Panc1 (cell line): ENCODE measurements at regions not wholly inside any gene's neighbourhood (a gene's known extent, or its start where the extent isn't known, plus 50 kb on each side); places are given as distances from the start of the nearest gene placed in this dataset.

Experiments
- ATAC-seq: fragments of 200-7000 bp; cut with Tn5 transposase; 2 replicates; pipeline ENCODE4 v1.9.1; 2020; ENCODE audit warnings: mild to moderate bottlenecking, moderate library complexity
- BruUV-seq: library from RNA; stranded (reverse); fragments of 400-500 nt; replicated peaks from 2 replicates; lab custom pipeline; 2021; lab: Mats Ljungman, UMichigan
- CTCF ChIA-PET: fragments of 300-600 bp; sonication (Branson Sonifier 250); formaldehyde crosslinking; loops from one replicate; lab custom pipeline; 2022; ENCODE audit warnings: antibody characterized with exemption; lab: Charles Lee
- POLR2A ChIA-PET: fragments of 300-600 bp; sonication (Branson Sonifier 250); formaldehyde crosslinking; loops from one replicate; lab custom pipeline; 2022; ENCODE audit warnings: antibody characterized with exemption; lab: Charles Lee
- DNase-seq: peaks from one replicate; pipeline ENCODE4 v3.0.0-alpha.2; 2010; ENCODE audit warnings: low read depth, low spot score
- H3K27ac ChIP-seq: 2 replicates; pipeline ENCODE4 v1.5.1; 2011; ENCODE audit warnings: mild to moderate bottlenecking, low read length, inconsistent platforms
- H3K27me3 ChIP-seq: fragments of 200-500 bp; sonication (Bioruptor generic); 2 replicates; pipeline ENCODE4 v1.6.0; 2014; ENCODE audit warnings: low read length, inconsistent platforms; ENCODE audit not compliant: control insufficient read depth, insufficient read depth
- H3K36me3 ChIP-seq: fragments of 200-500 bp; sonication (Bioruptor generic); 2 replicates; pipeline ENCODE4 v1.5.1; 2014; ENCODE audit warnings: inconsistent platforms, mild to moderate bottlenecking, low read length, moderate library complexity; ENCODE audit not compliant: control insufficient read depth, insufficient read depth
- H3K4me1 ChIP-seq: 2 replicates; pipeline ENCODE4 v1.5.1; 2011; ENCODE audit warnings: inconsistent platforms, mild to moderate bottlenecking, low read length, moderate library complexity; ENCODE audit not compliant: control insufficient read depth, insufficient read depth
- H3K4me3 ChIP-seq, 2 experiments: 2 replicates each; pipeline ENCODE4 v1.5.1; 2011 to 2012; ENCODE audit warnings: low read depth in 2 of 2, low read length in 2 of 2, mild to moderate bottlenecking in 2 of 2, inconsistent platforms in 1 of 2, moderate library complexity in 1 of 2
- H3K9me3 ChIP-seq: fragments of 200-500 bp; sonication (Bioruptor generic); 2 replicates; pipeline ENCODE4 v1.5.1; 2014; ENCODE audit warnings: low read depth, mild to moderate bottlenecking, inconsistent platforms, low read length, moderate library complexity; ENCODE audit not compliant: control insufficient read depth, insufficient read depth
- POLR2AphosphoS5 ChIP-seq: IDR thresholded peaks from 2 replicates; pipeline ENCODE4 v1.6.1; 2012; ENCODE audit warnings: mild to moderate bottlenecking, low read depth, low read length, moderate library complexity
- SIN3A ChIP-seq: IDR thresholded peaks from 2 replicates; pipeline ENCODE4 v1.6.1; 2012; ENCODE audit warnings: low read depth, mild to moderate bottlenecking, low read length, moderate library complexity, borderline replicate concordance; ENCODE audit not compliant: insufficient read depth
- TCF7L2 ChIP-seq: IDR thresholded peaks from 2 replicates; pipeline ENCODE4 v1.6.1; 2011; ENCODE audit warnings: mild to moderate bottlenecking, low read depth, low read length, inconsistent platforms
- in situ Hi-C: cut with HindIII; loops from 2 replicates; pipeline ENCODE4 v1.10.0; 2016; ENCODE audit warnings: low sequenced_read_pairs, low pct_unique_long_range_greater_than_20kb
- intact Hi-C: fragments of 100-400 bp; cut with micrococcal nuclease; formaldehyde crosslinking; loops from one replicate; pipeline ENCODE4 v1.10.0; 2022; ENCODE audit not compliant: unreplicated experiment
- TF ChIP-seq, protein P1 (sequence below): fragments of 450-650 bp; IDR thresholded peaks from 2 replicates; pipeline ENCODE4 v1.5.1; 2017; ENCODE audit warnings: mild to moderate bottlenecking
- TF ChIP-seq, protein P2 (sequence below), 2 experiments: IDR thresholded peaks; 2 replicates each; pipeline ENCODE4 v1.6.1; 2011 to 2012; ENCODE audit warnings: low read depth in 2 of 2, control low read depth in 1 of 2, low read length in 1 of 2, mild to moderate bottlenecking in 1 of 2, moderate library complexity in 1 of 2; ENCODE audit not compliant: insufficient read depth in 1 of 2

GRCh38 chr14:30284808-30285207 lies 274.1 kb upstream of the G2E3 start:
- ATAC-seq (no peak), DNase-seq (no peak)
- no peaks in the 10 kb centered on the region for H3K4me1 ChIP-seq
- TF ChIP-seq TCF7L2: no peak
- TF ChIP-seq, protein P1, sequence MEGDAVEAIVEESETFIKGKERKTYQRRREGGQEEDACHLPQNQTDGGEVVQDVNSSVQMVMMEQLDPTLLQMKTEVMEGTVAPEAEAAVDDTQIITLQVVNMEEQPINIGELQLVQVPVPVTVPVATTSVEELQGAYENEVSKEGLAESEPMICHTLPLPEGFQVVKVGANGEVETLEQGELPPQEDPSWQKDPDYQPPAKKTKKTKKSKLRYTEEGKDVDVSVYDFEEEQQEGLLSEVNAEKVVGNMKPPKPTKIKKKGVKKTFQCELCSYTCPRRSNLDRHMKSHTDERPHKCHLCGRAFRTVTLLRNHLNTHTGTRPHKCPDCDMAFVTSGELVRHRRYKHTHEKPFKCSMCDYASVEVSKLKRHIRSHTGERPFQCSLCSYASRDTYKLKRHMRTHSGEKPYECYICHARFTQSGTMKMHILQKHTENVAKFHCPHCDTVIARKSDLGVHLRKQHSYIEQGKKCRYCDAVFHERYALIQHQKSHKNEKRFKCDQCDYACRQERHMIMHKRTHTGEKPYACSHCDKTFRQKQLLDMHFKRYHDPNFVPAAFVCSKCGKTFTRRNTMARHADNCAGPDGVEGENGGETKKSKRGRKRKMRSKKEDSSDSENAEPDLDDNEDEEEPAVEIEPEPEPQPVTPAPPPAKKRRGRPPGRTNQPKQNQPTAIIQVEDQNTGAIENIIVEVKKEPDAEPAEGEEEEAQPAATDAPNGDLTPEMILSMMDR: no peak
- TF ChIP-seq SIN3A: no peak
- TF ChIP-seq POLR2AphosphoS5: no peak
- TF ChIP-seq, protein P2, sequence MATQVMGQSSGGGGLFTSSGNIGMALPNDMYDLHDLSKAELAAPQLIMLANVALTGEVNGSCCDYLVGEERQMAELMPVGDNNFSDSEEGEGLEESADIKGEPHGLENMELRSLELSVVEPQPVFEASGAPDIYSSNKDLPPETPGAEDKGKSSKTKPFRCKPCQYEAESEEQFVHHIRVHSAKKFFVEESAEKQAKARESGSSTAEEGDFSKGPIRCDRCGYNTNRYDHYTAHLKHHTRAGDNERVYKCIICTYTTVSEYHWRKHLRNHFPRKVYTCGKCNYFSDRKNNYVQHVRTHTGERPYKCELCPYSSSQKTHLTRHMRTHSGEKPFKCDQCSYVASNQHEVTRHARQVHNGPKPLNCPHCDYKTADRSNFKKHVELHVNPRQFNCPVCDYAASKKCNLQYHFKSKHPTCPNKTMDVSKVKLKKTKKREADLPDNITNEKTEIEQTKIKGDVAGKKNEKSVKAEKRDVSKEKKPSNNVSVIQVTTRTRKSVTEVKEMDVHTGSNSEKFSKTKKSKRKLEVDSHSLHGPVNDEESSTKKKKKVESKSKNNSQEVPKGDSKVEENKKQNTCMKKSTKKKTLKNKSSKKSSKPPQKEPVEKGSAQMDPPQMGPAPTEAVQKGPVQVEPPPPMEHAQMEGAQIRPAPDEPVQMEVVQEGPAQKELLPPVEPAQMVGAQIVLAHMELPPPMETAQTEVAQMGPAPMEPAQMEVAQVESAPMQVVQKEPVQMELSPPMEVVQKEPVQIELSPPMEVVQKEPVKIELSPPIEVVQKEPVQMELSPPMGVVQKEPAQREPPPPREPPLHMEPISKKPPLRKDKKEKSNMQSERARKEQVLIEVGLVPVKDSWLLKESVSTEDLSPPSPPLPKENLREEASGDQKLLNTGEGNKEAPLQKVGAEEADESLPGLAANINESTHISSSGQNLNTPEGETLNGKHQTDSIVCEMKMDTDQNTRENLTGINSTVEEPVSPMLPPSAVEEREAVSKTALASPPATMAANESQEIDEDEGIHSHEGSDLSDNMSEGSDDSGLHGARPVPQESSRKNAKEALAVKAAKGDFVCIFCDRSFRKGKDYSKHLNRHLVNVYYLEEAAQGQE (IDR thresholded peaks at IDR 0.05; ENCODE audit: insufficient read depth in 1 of 2, low read depth in 2 of 2, low read length in 1 of 2): no peak
- ChIA-PET POLR2A (no interaction called here), CTCF (interaction anchor here (1.3 kb wide), 1 partner anchor 14 kb away, joined by 4 read pairs; no protein-coding TSS in a partner anchor)
- H3K4me3 ChIP-seq: no peak overlapping the region
- H3K9me3 ChIP-seq: no peaks in the 10 kb centered on the region
- no peaks in the 10 kb centered on the region for H3K36me3 ChIP-seq
- no peaks in the 10 kb centered on the region for H3K27me3 ChIP-seq
- BruUV-seq: no TSS peak
- intact Hi-C loops: no loop called here
- no peak overlapping the region for H3K27ac ChIP-seq
- in situ Hi-C loops: no loop called here

DNA sequence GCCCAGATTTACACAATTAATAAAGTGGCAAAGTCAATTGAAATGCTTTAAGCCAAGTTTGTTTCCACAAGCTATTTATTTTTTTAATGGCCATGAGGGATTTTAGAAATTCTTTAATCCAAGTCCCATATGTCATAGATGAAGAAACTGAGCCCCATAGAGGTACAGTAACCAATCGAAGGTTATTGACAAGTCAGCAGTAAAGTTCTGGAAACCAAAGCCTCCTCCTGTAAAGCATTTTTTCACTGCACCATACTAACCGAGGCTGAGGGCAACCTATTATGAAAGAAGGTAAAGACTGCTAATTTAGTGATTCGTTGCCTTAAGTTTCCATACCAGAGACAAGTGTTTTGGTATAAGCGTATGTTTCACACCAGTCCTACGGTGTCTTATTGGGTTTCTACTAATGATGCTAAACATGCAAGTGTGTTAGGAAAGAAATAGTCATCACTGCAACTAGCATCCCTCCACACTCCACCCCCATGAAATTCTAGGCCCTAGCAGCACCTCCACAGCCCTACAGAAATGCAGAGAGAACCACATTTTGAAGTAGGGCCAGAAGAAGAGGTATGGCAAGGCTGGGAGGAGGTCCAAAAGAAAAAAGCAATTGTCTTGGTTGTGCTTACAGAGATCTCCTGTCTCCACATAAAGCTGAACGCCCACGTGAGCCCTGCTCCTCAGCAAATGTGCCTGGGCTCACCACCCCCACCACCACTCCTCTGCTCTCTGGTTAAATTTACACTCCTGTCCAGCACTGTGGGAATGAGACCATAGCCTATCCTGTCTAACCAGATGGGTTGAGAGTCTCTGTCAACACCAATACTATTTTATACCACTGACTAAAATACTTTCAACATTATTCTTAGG lies 271.1 kb upstream of the G2E3 start:
- no peak for ATAC-seq
- Histone ChIP-seq H3K4me1 (no peaks in the 10 kb centered on the region), H3K4me3 (no peak overlapping the region), H3K9me3 (no peaks in the 10 kb centered on the region), H3K27me3 (no peaks in the 10 kb centered on the region), H3K27ac (no peak overlapping the region), H3K36me3 (no peaks in the 10 kb centered on the region)
- TF ChIP-seq, protein P1: no peak
- TF ChIP-seq POLR2AphosphoS5 (no peak), TCF7L2 (no peak), SIN3A (no peak)
- TF ChIP-seq, protein P2 (IDR thresholded peaks at IDR 0.05; ENCODE audit: insufficient read depth in 1 of 2, low read depth in 2 of 2, low read length in 1 of 2): no peak
- intact Hi-C loops (no loop called here), in situ Hi-C loops (no loop called here)
- ChIA-PET POLR2A (no interaction called here), CTCF (no interaction called here)
- no TSS peak for BruUV-seq
- no peak for DNase-seq
